MG63 (cell line): ENCODE measurements at regions not wholly inside any gene's neighbourhood (a gene's known extent, or its start where the extent isn't known, plus 50 kb on each side); places are given as distances from the start of the nearest gene placed in this dataset.

ENCODE experiments used
- DNase-seq: peaks from one replicate; pipeline ENCODE4 v3.0.0-alpha.2; 2020
- H3K27me3 ChIP-seq: fragments of 250-450 bp; sonication (Bioruptor Pico); 2 replicates; pipeline ENCODE4 v1.5.1; 2020; ENCODE audit warnings: mild to moderate bottlenecking, moderate library complexity
- H3K36me3 ChIP-seq: fragments of 250-450 bp; sonication (Bioruptor Pico); 2 replicates; pipeline ENCODE4 v1.5.1; 2020; ENCODE audit warnings: mild to moderate bottlenecking, moderate library complexity
- H3K4me3 ChIP-seq: fragments of 250-450 bp; sonication (Bioruptor Pico); 2 replicates; pipeline ENCODE4 v1.5.1; 2020; ENCODE audit warnings: mild to moderate bottlenecking, moderate library complexity
- H3K9me3 ChIP-seq: fragments of 250-450 bp; sonication (Bioruptor Pico); 2 replicates; pipeline ENCODE4 v1.5.1; 2020; ENCODE audit warnings: mild to moderate bottlenecking, moderate library complexity

DNA sequence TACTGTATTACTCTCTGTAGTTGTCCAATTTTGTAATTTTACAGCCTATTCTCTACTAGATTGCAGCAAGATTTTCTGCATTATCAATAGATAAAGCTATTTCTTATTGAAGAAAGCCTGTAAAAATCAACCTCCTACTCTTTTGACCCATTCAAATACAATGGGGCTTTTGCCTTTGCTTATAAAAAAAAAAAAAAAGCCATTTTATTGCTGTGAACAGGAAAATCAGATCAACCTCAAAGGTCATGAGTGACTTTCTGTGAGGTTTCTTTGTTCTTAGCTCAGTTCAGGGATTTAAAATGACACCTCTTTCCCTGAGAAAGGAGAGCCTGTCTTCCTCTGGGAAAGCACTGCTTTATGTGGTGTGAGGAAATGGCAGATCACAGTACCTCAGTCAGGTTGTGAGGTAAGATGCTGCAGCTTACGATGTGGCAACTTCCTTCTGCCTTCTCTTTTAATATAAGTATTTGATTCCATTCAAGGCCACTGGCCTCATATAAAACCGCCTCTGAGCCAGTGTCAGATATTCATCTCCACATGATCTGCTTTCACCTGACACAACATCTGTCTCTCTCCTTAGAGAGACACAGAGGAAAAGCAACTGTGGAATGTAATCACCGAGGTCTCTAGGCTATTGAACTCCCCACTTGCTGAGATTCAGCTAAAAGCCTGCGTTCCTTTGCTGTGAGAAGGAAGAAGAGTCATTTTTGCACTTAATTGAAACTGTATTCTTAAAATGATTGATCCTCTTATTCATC, 161.5 kb upstream of the MB21D2 start:
- Histone ChIP-seq H3K9me3 (0 out of 2 replicates have a peak, but pooled peaks cover 3% of the 10 kb centered on the region), H3K27me3 (no peaks in the 10 kb centered on the region)
- no peak for DNase-seq

DNA sequence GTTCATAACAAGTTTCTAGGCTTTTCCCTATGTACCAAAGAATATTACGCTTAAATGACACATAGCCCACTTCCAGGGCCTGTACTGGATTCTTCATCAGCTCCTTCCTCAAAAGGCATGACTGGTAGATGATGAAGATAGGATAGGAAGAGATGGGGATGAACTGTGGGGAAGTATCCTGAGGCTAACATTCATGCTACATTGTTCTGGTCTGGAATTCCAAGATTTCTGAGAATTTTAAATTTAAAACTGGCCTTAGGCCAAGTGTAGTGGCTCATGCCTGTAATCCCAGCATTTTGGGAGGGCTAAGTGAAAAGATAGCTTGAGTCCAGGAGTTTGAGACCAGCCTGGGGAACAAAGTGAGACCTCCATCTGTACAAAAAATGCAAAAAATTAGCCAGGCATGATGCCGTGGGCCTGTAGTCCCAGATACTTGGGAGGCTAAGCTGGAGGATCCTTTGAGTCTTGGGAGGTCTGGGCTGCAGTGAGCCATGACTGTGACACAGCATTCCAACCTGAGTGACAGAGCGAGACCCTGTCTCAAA, 160.1 kb upstream of the PLAAT1 start:
- Histone ChIP-seq H3K9me3 (0 out of 2 replicates have a peak, but pooled peaks cover 3% of the 10 kb centered on the region), H3K4me3 (no peak overlapping the region), H3K36me3 (no peaks in the 10 kb centered on the region), H3K27me3 (no peaks in the 10 kb centered on the region; the same call in 1 of the 2 replicates)
- no peak for DNase-seq

More for the DNA sequence above, 161.5 kb upstream of the MB21D2 start:
- Histone ChIP-seq H3K4me3 (no peak overlapping the region), H3K36me3 (no peaks in the 10 kb centered on the region)

DNA sequence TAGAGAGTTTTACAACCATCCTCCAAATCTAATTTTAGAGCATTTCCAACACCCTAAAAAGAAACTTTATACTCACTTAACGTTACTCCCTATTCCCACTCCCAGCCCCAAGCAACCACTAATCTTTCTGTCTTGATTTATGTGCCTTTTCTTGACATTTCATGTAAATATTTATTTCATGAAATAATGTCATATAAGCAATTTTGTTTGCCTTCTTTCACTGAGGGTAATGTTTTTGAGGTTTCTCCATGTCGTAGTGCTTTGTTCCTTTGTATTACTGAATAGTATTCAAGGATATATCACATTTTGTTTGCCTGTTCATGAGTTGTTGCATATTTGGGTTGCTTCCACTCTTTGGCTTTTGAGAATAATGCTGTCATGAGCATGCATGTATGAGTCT, 155.4 kb upstream of the PLAAT1 start:
- Histone ChIP-seq H3K27me3 (no peaks in the 10 kb centered on the region; the same call in none of the 2 replicates), H3K9me3 (0 out of 2 replicates have a peak, but pooled peaks cover 3% of the 10 kb centered on the region), H3K36me3 (no peaks in the 10 kb centered on the region), H3K4me3 (no peak overlapping the region)
- no peak for DNase-seq

DNA sequence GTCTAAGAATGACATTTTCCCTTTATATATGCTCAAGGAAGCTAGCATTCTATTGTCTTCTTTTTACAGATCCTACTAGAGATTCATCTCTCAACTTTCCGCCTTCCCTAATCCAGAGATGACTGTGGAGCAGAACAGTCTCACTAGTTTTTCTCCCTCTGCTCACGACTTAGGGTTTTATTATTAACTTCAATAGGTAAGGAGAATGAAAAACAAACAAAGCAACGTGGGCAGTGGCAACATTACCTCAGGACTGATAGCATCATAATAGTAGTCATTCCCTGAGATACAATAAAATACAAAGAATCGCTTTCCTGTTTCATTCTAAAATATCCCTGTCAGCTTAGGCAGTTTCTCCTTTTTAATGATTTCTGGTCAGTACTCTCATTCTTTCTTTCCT, 154.3 kb upstream of the PLAAT1 start:
- Histone ChIP-seq H3K4me3 (no peak overlapping the region), H3K27me3 (no peaks in the 10 kb centered on the region; the same call in none of the 2 replicates), H3K9me3 (0 out of 2 replicates have a peak, but pooled peaks cover 3% of the 10 kb centered on the region), H3K36me3 (no peaks in the 10 kb centered on the region)
- DNase-seq: no peak

DNA sequence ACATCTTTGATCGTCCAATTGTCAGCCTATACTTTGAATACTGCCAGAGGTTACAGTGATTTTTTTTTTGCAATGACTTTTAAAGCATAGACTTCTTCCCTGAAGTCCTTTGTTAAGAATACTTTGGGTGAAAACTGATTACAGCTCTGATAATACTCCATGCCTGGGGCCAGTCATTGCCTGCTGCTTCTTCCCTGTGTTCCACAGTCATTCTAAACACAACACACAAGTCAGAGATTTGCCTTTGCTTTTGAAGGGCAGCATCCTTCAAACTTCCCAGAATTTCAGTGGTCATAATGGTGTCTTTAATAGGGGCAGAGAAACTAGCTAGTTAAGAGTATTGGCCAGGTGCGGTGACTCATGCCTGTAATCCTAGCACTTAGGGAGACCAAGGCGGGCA, 153.7 kb upstream of the PLAAT1 start:
- no peaks in the 10 kb centered on the region for H3K36me3 ChIP-seq
- no peaks in the 10 kb centered on the region; the same call in none of the 2 replicates for H3K27me3 ChIP-seq
- DNase-seq: no peak
- 0 out of 2 replicates have a peak, but pooled peaks cover 3% of the 10 kb centered on the region for H3K9me3 ChIP-seq
- H3K4me3 ChIP-seq: no peak overlapping the region

DNA sequence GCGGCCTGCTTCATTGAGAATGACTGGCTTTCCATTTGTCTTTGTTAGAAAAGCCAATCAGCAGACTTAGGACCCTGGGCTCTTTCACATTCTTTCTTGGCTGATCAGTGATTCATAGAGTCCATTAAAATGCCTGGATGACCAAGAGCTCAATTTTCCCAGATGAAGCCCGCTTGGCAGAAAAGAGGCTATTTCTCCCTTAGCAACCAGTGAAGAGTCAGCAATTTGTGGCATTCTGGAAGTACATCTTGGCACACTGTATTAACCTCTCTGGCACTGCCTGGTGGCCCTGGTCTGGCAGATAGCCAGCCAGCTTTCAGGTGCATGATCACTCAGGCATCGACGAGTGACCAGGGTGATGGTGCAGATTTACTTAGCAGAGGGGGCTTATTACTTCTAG, 145.7 kb upstream of the PLAAT1 start:
- H3K9me3 ChIP-seq: no peaks in the 10 kb centered on the region
- H3K27me3 ChIP-seq: no peaks in the 10 kb centered on the region; the same call in 1 of the 2 replicates
- no peaks in the 10 kb centered on the region for H3K36me3 ChIP-seq
- peak; percentile 9 for DNase-seq
- H3K4me3 ChIP-seq: no peak overlapping the region

DNA sequence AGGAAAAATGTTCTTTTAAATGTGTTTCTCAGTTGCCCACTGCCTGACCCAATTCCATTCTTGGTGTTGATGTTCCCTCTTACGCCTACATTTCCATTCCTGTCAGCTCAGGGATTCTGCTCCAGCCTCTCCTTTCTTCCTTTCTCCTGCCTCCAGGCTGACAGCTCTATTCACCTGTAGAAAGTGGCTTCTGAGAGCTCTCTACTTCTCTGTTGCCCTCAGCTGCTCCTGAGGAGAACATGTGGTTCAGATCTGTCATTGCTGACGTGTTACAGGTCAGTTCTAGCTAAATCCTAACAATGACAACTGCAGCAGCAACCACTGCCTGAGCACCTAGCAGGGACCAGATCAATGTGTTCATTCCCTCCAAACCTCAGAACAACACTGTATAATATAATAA, 144.9 kb upstream of the PLAAT1 start:
- Histone ChIP-seq H3K27me3 (no peaks in the 10 kb centered on the region; the same call in 1 of the 2 replicates), H3K4me3 (no peak overlapping the region), H3K36me3 (no peaks in the 10 kb centered on the region), H3K9me3 (0 out of 2 replicates have a peak, but pooled peaks cover 2% of the 10 kb centered on the region)
- DNase-seq: no peak

DNA sequence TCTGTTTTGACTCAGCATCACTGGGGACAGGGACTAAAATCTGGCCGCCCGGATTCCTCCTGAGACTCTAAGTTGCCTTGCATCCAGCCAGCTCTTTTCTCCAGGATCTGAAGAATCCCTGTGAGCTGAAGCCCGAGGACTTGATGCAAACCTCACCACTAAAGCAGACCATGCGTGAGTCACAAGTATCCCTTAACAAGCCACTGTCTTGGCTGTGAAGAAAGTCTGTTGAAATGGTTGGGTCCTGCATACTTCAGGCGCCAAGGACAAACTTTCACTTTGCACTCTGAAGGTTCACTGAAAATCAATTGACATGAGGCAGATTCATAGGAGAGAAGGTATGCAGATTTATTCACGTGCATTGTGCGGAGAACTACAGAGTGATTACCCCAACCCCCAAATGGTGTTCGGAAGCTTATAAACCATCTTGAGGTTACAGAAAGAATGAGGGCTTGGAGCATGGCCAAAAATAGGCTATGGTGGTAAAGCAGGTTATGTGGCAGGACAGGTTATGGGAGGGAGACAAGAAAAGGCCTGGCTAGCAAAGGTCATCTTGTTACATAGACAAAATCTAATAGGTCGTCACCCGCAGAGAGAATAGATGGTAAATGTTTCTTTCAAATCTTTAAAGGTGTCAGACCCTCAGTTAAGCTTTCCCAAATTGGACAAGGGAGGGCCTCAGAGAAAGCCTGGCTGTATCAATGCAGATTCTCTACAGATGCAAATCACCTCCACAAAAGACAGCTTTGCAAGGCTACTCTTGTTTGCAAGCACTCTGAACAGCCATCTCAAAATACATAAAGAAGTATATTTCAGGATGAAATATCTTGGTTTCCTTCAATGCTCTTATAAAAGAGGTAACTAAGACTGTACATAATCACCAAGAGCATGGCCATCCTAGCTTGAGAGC, 126.3 kb upstream of the PLAAT1 start:
- DNase-seq: no peak
- no peaks in the 10 kb centered on the region for H3K36me3 ChIP-seq
- no peaks in the 10 kb centered on the region for H3K9me3 ChIP-seq
- H3K4me3 ChIP-seq: no peak overlapping the region
- H3K27me3 ChIP-seq: no peaks in the 10 kb centered on the region

DNA sequence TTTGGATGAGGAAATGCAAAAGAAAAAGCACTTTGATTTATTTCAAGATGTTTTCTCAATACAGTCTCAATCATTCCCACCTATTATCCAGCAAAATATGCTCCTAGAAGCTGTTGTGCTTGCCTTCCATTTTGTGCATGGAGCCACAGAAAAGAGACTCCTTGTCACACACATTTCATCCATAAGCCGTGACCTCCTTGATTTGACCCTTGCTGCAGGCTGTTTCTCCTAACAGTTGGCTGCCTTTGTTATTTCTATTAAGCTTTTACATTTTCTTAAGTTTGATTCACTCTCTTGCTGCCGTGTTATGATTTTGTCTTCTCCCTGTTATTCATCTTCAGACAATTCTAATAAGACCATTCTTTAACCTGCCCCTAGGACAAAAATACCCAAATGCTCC, 124.2 kb upstream of the PLAAT1 start:
- Histone ChIP-seq H3K9me3 (no peaks in the 10 kb centered on the region), H3K36me3 (no peaks in the 10 kb centered on the region), H3K4me3 (no peak overlapping the region), H3K27me3 (no peaks in the 10 kb centered on the region)
- DNase-seq: no peak

DNA sequence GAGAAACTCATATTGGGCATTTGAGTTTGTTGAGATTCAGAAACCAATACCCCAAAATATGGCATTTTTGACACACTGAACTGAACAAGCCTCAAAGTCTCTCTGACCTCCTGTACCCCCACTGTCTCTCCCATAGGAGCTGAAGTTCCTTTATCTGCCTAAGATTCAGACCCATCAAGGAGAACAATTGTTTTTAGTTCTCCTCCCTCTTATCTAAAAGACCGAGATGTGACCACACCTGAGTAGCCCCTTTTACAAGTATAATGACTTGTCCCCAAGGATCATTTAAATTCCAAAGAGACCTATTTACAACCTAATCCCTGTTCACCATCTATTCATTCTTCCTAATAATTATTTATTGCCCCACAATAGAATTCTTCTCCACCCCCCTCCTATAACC, 122.1 kb upstream of the PLAAT1 start:
- Histone ChIP-seq H3K27me3 (no peaks in the 10 kb centered on the region), H3K9me3 (no peaks in the 10 kb centered on the region), H3K4me3 (no peak overlapping the region), H3K36me3 (no peaks in the 10 kb centered on the region)
- no peak for DNase-seq

DNA sequence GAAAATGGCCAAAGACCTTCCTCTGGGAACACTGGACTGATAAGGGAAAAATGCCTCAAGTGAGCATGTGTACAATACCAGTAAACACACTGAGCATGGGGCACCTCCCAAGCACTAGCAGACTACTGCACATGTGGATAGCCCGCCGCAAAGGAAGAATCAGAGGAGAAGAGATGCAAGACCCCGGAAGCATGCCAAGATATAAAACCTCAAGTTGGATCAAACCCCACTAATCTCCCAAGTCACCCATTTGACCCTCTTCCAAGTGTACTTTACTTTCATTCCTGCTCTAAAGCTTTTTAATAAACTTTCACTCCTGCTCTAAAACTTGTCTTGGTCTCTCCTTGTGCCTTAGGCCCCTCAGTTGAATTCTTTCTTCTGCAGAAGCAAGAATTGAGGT, 121.1 kb upstream of the PLAAT1 start:
- H3K36me3 ChIP-seq: no peaks in the 10 kb centered on the region
- H3K4me3 ChIP-seq: no peak overlapping the region
- H3K9me3 ChIP-seq: no peaks in the 10 kb centered on the region
- H3K27me3 ChIP-seq: no peaks in the 10 kb centered on the region
- no peak for DNase-seq

DNA sequence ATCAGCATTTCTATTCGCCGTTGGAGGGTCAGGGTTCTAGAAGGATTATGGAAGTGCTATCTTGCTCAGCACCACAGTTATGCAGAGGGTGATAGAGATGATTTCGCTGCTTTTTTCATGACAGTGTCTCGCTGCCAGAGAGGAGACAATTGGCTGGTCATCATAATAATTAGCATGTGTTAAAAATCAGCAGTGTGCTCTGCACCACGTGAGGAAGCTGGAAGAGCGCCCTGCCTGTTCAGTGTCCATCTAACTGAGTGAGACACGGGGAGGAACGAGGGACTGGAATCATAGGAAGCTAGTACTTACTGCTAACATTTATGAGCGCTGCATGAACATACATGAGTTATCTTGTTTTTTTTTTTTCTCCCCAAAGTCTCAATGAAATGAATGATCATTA, 116.2 kb upstream of the PLAAT1 start:
- DNase-seq: no peak
- Histone ChIP-seq H3K36me3 (no peaks in the 10 kb centered on the region), H3K27me3 (no peaks in the 10 kb centered on the region), H3K9me3 (no peaks in the 10 kb centered on the region), H3K4me3 (no peak overlapping the region)

DNA sequence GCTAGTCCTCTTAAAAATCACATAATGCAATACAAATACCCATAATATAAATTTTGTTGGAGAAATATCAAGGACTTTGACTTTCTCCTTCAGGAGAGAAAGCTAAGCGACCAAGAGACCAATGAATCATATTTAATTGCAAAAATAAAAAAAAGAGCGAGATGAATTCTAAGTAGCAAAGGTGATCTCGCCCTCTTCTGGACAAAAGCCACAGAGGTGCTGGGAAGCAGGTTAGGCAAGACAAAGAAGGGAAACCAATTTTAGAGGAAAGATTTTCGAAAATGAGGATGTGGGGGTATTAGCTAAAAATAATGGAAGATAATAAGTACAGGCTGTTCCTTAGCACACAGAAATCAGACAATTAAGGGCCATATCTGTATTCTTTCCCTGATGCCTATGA, 111.4 kb upstream of the PLAAT1 start:
- H3K36me3 ChIP-seq: no peaks in the 10 kb centered on the region
- no peak for DNase-seq
- H3K9me3 ChIP-seq: no peaks in the 10 kb centered on the region
- H3K4me3 ChIP-seq: no peak overlapping the region
- no peaks in the 10 kb centered on the region for H3K27me3 ChIP-seq

DNA sequence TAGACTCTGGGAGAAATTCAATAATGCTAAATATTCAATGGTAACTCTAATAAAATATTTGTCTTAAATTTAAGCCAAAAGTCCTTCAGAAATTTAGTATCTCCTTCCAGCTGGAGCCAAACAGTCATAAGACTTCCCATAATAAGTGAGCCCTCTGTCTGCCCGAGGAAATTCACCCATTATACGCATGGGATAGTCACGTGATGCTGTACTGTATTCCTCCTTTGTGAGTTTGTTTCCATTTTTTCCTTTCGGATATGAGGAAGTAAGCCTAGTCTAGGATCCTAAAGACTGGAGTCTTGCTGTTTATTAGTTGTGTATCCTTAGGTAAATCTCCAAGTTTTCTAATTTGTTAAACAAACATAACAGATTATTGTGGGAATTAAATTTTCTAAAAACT, 110.4 kb upstream of the PLAAT1 start:
- Histone ChIP-seq H3K9me3 (no peaks in the 10 kb centered on the region), H3K4me3 (no peak overlapping the region), H3K36me3 (no peaks in the 10 kb centered on the region), H3K27me3 (no peaks in the 10 kb centered on the region)
- DNase-seq: no peak

DNA sequence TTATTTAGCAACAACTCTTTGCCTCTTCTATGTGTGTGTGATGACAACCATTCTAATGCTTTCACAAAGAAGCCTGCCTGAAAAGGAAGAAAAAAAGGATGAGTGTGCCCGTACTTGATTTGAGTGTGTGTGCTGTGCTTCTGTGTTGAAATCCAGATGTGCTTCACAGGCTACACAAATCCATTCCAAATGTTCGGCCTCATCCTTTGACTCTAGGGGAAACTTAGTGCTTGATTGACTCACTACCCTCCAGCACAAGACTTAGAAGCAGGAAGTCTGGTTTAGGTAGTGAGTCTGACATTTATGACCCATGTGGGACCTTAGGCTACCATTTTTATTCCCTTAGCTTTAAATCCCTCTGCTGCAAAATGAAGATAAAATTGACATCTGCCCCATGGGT, 108.8 kb upstream of the PLAAT1 start:
- no peaks in the 10 kb centered on the region for H3K27me3 ChIP-seq
- no peaks in the 10 kb centered on the region for H3K9me3 ChIP-seq
- no peak overlapping the region for H3K4me3 ChIP-seq
- no peak for DNase-seq
- no peaks in the 10 kb centered on the region for H3K36me3 ChIP-seq

DNA sequence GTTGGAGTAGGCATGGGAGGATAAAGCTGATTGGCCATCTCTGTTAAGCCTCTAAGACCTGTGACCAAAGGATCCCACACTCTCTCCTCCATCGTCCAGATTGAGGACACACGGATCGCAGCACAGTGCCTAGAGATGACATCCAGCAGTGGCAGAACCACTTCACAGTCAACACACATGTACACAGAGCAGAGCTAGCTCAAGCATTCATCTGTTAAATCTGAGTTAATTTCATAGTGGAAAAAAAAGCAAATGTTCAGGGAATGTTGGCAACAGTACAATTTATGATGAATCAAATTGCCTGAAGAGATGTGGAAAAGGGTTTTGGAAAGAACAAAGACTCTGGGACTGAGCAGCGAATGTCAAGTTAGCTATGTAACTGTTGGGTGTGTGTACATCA, 108.1 kb upstream of the PLAAT1 start:
- Histone ChIP-seq H3K4me3 (no peak overlapping the region), H3K27me3 (no peaks in the 10 kb centered on the region), H3K9me3 (no peaks in the 10 kb centered on the region), H3K36me3 (no peaks in the 10 kb centered on the region)
- DNase-seq: peak; percentile 12

DNA sequence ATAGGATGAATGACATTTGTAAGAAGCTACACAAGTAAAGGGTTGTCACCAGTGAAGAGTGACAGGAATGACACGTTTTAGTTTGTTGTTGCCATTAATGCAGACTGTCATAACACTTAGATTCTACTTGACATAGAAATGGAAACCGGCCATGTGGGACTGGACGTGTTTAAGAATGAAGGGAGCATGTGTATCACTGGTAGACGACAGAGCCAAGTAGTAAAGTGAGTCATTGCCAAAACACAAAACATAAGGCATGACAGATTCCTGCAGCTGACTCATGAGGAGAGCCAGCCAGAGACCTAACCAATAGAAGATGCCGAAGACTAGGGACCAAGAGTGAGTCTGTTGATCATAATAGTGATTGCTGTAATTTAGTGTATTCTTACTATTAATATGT, 106.2 kb upstream of the PLAAT1 start:
- H3K36me3 ChIP-seq: no peaks in the 10 kb centered on the region
- DNase-seq: peak; percentile 88
- 0 out of 2 replicates have a peak, but pooled peaks cover 3% of the 10 kb centered on the region for H3K9me3 ChIP-seq
- H3K27me3 ChIP-seq: no peaks in the 10 kb centered on the region
- H3K4me3 ChIP-seq: no peak overlapping the region
